Stimulated activated CD4-positive, alpha-beta T cell treated with anti-CD3 and anti-CD28 coated beads, Interleukin-4, amount 100 ng/mL, for 4 hours (primary cell): ENCODE measurements at regions not wholly inside any gene's neighbourhood (a gene's known extent, or its start where the extent isn't known, plus 50 kb on each side); places are given as distances from the start of the nearest gene placed in this dataset.
"Not testable (repeated sequence)": the region's sequence is repeated elsewhere in the genome, so short reads cannot be mapped to it uniquely, and the experiment has no call there.

ENCODE experiments used
- DNase-seq, 2 experiments: peaks; one replicate each; pipeline ENCODE4 v3.0.0-alpha.2; 2020

- not testable (repeated sequence) for DNase-seq
These were observed 132.6 kb downstream of the FAM72C start for GRCh38 chr1:143839182-143839581.

GRCh38 chr1:143838598-143838929 lies 133.2 kb downstream of the FAM72C start:
- not testable (repeated sequence) for DNase-seq

GRCh38 chr1:143837924-143838597 lies 133.7 kb downstream of the FAM72C start:
- DNase-seq: not testable (repeated sequence)

GRCh38 chr1:143833376-143833775 lies 138.4 kb downstream of the FAM72C start:
- not testable (repeated sequence) for DNase-seq

- DNase-seq: not testable (repeated sequence)
These were observed 139.4 kb downstream of the FAM72C start for GRCh38 chr1:143832379-143832716.

GRCh38 chr1:143831479-143832378 lies 140.1 kb downstream of the FAM72C start:
- not testable (repeated sequence) for DNase-seq

GRCh38 chr1:143826162-143826561 lies 145.6 kb downstream of the FAM72C start:
- DNase-seq: not testable (repeated sequence)

GRCh38 chr1:143824266-143824665 lies 147.5 kb downstream of the FAM72C start:
- not testable (repeated sequence) for DNase-seq

- not testable (repeated sequence) for DNase-seq
These were observed 151.7 kb downstream of the FAM72C start for GRCh38 chr1:143820058-143820457.

GRCh38 chr1:143816369-143816768 lies 155.4 kb downstream of the FAM72C start:
- DNase-seq: not testable (repeated sequence)

- not testable (repeated sequence) for DNase-seq
These were observed 166.4 kb downstream of the FAM72C start for GRCh38 chr1:143805374-143805773.

GRCh38 chr1:143804707-143805356 lies 167.0 kb downstream of the FAM72C start:
- not testable (repeated sequence) for DNase-seq

- DNase-seq: peak; percentile 1 to 31
These were observed 167.8 kb downstream of the FAM72C start for GRCh38 chr1:143803927-143804411.

- not testable (repeated sequence) for DNase-seq
These were observed 168.7 kb downstream of the FAM72C start for GRCh38 chr1:143803095-143803494.

GRCh38 chr1:143799568-143800187 lies 172.1 kb downstream of the FAM72C start:
- not testable (repeated sequence) for DNase-seq

- not testable (repeated sequence) for DNase-seq
These were observed 175.4 kb downstream of the FAM72C start for GRCh38 chr1:143796369-143796768.

- DNase-seq: not testable (repeated sequence)
These were observed 179.5 kb downstream of the FAM72C start for GRCh38 chr1:143792047-143792937.

GRCh38 chr1:143786381-143786780 lies 185.4 kb downstream of the FAM72C start:
- DNase-seq: not testable (repeated sequence)

GRCh38 chr1:143785883-143786282 lies 185.9 kb downstream of the FAM72C start:
- DNase-seq: not testable (repeated sequence)

GRCh38 chr1:143784239-143784882 lies 187.4 kb downstream of the FAM72C start:
- not testable (repeated sequence) for DNase-seq

GRCh38 chr1:143778178-143778577 lies 193.6 kb downstream of the FAM72C start:
- DNase-seq: not testable (repeated sequence)
